ENCODE measurements at regions not wholly inside any gene's neighbourhood (a gene's known extent, or its start where the extent isn't known, plus 50 kb on each side); places are given as distances from the start of the nearest gene placed in this dataset.

- no peak for TF ChIP-seq CTCF (IDR thresholded peaks at IDR 0.05)
- TF ChIP-seq POLR2AphosphoS5 (IDR thresholded peaks at IDR 0.05; ENCODE audit: insufficient read depth in 1 of 2, low read depth in 1 of 2) = no peak
These were observed 133.5 kb downstream of the UQCRFS1 start for GRCh38 chr19:29079356-29080032.

Data from vagina (tissue), 2 donors.